Large intestine (tissue), 3 donors: ENCODE measurements at regions not wholly inside any gene's neighbourhood (a gene's known extent, or its start where the extent isn't known, plus 50 kb on each side); places are given as distances from the start of the nearest gene placed in this dataset.

Source experiments
- DNase-seq, 2 donors: peaks; one replicate each; pipeline versions ENCODE4 v3.0.0 to v3.0.0-alpha.2; 2013
- H3K27ac ChIP-seq: one replicate; pipeline ENCODE4 v1.5.1; 2013; ENCODE audit warnings: low read length
- H3K27me3 ChIP-seq: 2 replicates; pipeline ENCODE4 v1.6.1; 2013; ENCODE audit warnings: low read length; ENCODE audit not compliant: control insufficient read depth, insufficient read depth
- H3K36me3 ChIP-seq: 2 replicates; pipeline ENCODE4 v1.6.1; 2013; ENCODE audit warnings: low read length; ENCODE audit not compliant: control insufficient read depth, insufficient read depth
- H3K4me1 ChIP-seq: one replicate; pipeline ENCODE4 v1.6.1; 2013; ENCODE audit warnings: low read length; ENCODE audit not compliant: control insufficient read depth, insufficient read depth
- H3K4me3 ChIP-seq: one replicate; pipeline ENCODE4 v1.5.1; 2013; ENCODE audit warnings: low read length
- H3K9me3 ChIP-seq: one replicate; pipeline ENCODE4 v1.6.1; 2013; ENCODE audit warnings: mild to moderate bottlenecking, low read depth, low read length, moderate library complexity; ENCODE audit not compliant: control insufficient read depth
- WGBS: methylation state at CpG from one replicate; pipeline ENCODE4 v1.1.5; 2013; ENCODE audit warnings: low lambda C conversion rate; ENCODE audit not compliant: insufficient coverage; 5-methylcytosine and 5-hydroxymethylcytosine counted together

- no peaks in the 10 kb centered on the region for H3K9me3 ChIP-seq
- H3K27ac ChIP-seq = peak overlapping the region; percentile 32
- H3K36me3 ChIP-seq = no peaks in the 10 kb centered on the region
- no CpG with 5 or more reads among the region's 2 CpGs for WGBS
- peak in 1 of 2 donors; percentile 66 for DNase-seq
- H3K4me3 ChIP-seq = no peak overlapping the region
- no peaks in the 10 kb centered on the region for H3K27me3 ChIP-seq
- H3K4me1 ChIP-seq = peaks cover 15% of the 10 kb centered on the region
Measured at GRCh38 chr9:108636013-108636412, 219.8 kb downstream of the ACTL7B start.

- 89% methylated on average over 3 of the region's 11 CpGs for WGBS
Measured at GRCh38 chr9:108634672-108635462, 220.9 kb downstream of the ACTL7B start.

GRCh38 chr9:108634204-108634603, 221.6 kb downstream of the ACTL7B start:
- no peaks in the 10 kb centered on the region for H3K36me3 ChIP-seq
- H3K4me1 ChIP-seq = peaks cover 8% of the 10 kb centered on the region
- no CpG with 5 or more reads among the region's 5 CpGs for WGBS
- H3K4me3 ChIP-seq = no peak overlapping the region
- no peak overlapping the region for H3K27ac ChIP-seq
- no peaks in the 10 kb centered on the region for H3K9me3 ChIP-seq
- peak; percentile 70 to 80 for DNase-seq
- H3K27me3 ChIP-seq = no peaks in the 10 kb centered on the region

More at GRCh38 chr9:108634672-108635462, 220.9 kb downstream of the ACTL7B start:
- H3K27me3 ChIP-seq = no peaks in the 10 kb centered on the region
- peaks cover 12% of the 10 kb centered on the region for H3K4me1 ChIP-seq
- H3K4me3 ChIP-seq = no peak overlapping the region
- H3K27ac ChIP-seq = no peak overlapping the region
- no peaks in the 10 kb centered on the region for H3K9me3 ChIP-seq
- H3K36me3 ChIP-seq = no peaks in the 10 kb centered on the region
- DNase-seq = no peak

GRCh38 chr9:108631496-108632285, 224.1 kb downstream of the ACTL7B start:
- Histone ChIP-seq H3K27me3 (no peaks in the 10 kb centered on the region), H3K36me3 (no peaks in the 10 kb centered on the region), H3K27ac (no peak overlapping the region), H3K4me3 (no peak overlapping the region), H3K4me1 (peaks cover 10% of the 10 kb centered on the region), H3K9me3 (peaks cover 4% of the 10 kb centered on the region)
- DNase-seq = no peak
- no CpG with 5 or more reads among the region's 3 CpGs for WGBS

- H3K36me3 ChIP-seq = no peaks in the 10 kb centered on the region
- H3K27ac ChIP-seq = no peak overlapping the region
- DNase-seq = peak; percentile 47 to 70
- no peak overlapping the region for H3K4me3 ChIP-seq
- no peaks in the 10 kb centered on the region for H3K27me3 ChIP-seq
- H3K9me3 ChIP-seq = peaks cover 5% of the 10 kb centered on the region
- peaks cover 9% of the 10 kb centered on the region for H3K4me1 ChIP-seq
Measured at GRCh38 chr9:108628316-108628715, 227.5 kb downstream of the ACTL7B start.

GRCh38 chr9:108626743-108627142, 229.0 kb downstream of the ACTL7B start:
- WGBS = no CpG with 5 or more reads among the region's 19 CpGs
- DNase-seq = no peak

GRCh38 chr9:108621991-108622855, 233.6 kb downstream of the ACTL7B start:
- H3K27ac ChIP-seq = no peak overlapping the region
- no peaks in the 10 kb centered on the region for H3K36me3 ChIP-seq
- DNase-seq = no peak
- peaks cover 16% of the 10 kb centered on the region for H3K4me1 ChIP-seq
- H3K4me3 ChIP-seq = no peak overlapping the region
- WGBS = 100% methylated on average over 1 of the region's 3 CpGs
- no peaks in the 10 kb centered on the region for H3K27me3 ChIP-seq
- peaks cover 5% of the 10 kb centered on the region for H3K9me3 ChIP-seq

More at GRCh38 chr9:108626743-108627142, 229.0 kb downstream of the ACTL7B start:
- no peak overlapping the region for H3K4me3 ChIP-seq
- peaks cover 5% of the 10 kb centered on the region for H3K9me3 ChIP-seq
- H3K27ac ChIP-seq = no peak overlapping the region
- no peaks in the 10 kb centered on the region for H3K36me3 ChIP-seq
- no peaks in the 10 kb centered on the region for H3K27me3 ChIP-seq
- H3K4me1 ChIP-seq = peaks cover 9% of the 10 kb centered on the region

GRCh38 chr9:108620767-108621166, 235.0 kb downstream of the ACTL7B start:
- H3K4me1 ChIP-seq = peaks cover 11% of the 10 kb centered on the region
- no peak overlapping the region for H3K27ac ChIP-seq
- no peak for DNase-seq
- H3K4me3 ChIP-seq = no peak overlapping the region
- H3K36me3 ChIP-seq = no peaks in the 10 kb centered on the region
- H3K9me3 ChIP-seq = no peaks in the 10 kb centered on the region
- WGBS = no CpG with 5 or more reads among the region's 2 CpGs
- no peaks in the 10 kb centered on the region for H3K27me3 ChIP-seq

GRCh38 chr9:108618906-108619550, 236.8 kb downstream of the ACTL7B start:
- DNase-seq = no peak
- H3K27me3 ChIP-seq = no peaks in the 10 kb centered on the region
- no peak overlapping the region for H3K4me3 ChIP-seq
- no peaks in the 10 kb centered on the region for H3K36me3 ChIP-seq
- 100% methylated on average over 3 of the region's 8 CpGs for WGBS
- H3K9me3 ChIP-seq = no peaks in the 10 kb centered on the region
- H3K4me1 ChIP-seq = peaks cover 16% of the 10 kb centered on the region
- H3K27ac ChIP-seq = no peak overlapping the region

- H3K36me3 ChIP-seq = no peaks in the 10 kb centered on the region
- no peaks in the 10 kb centered on the region for H3K27me3 ChIP-seq
- peaks cover 19% of the 10 kb centered on the region for H3K4me1 ChIP-seq
- peak; percentile 51 to 69 for DNase-seq
- H3K4me3 ChIP-seq = no peak overlapping the region
- H3K9me3 ChIP-seq = no peaks in the 10 kb centered on the region
- H3K27ac ChIP-seq = peak overlapping the region; percentile 66
Measured at GRCh38 chr9:108617676-108618075, 238.1 kb downstream of the ACTL7B start.
